KOPT-K1 (cell line): ENCODE measurements at regions not wholly inside any gene's neighbourhood (a gene's known extent, or its start where the extent isn't known, plus 50 kb on each side); places are given as distances from the start of the nearest gene placed in this dataset.

Source experiments
- H3K27ac ChIP-seq: fragments of 200-600 bp; sonication (generic); 2 replicates; pipeline ENCODE4 v1.5.1; 2016; ENCODE audit warnings: antibody characterized with exemption, mild to moderate bottlenecking, low read depth, low read length; ENCODE audit not compliant: poor library complexity, severe bottlenecking
- H3K36me3 ChIP-seq: fragments of 200-600 bp; sonication (generic); 2 replicates; pipeline ENCODE4 v1.5.1; 2017; ENCODE audit warnings: antibody characterized with exemption, mild to moderate bottlenecking, low read length, moderate library complexity; ENCODE audit not compliant: insufficient read depth
- H3K9me3 ChIP-seq: fragments of 200-600 bp; sonication (generic); 2 replicates; pipeline ENCODE4 v1.5.1; 2017; ENCODE audit warnings: antibody characterized with exemption, low read length, mild to moderate bottlenecking; ENCODE audit not compliant: insufficient read depth, poor library complexity, severe bottlenecking

DNA sequence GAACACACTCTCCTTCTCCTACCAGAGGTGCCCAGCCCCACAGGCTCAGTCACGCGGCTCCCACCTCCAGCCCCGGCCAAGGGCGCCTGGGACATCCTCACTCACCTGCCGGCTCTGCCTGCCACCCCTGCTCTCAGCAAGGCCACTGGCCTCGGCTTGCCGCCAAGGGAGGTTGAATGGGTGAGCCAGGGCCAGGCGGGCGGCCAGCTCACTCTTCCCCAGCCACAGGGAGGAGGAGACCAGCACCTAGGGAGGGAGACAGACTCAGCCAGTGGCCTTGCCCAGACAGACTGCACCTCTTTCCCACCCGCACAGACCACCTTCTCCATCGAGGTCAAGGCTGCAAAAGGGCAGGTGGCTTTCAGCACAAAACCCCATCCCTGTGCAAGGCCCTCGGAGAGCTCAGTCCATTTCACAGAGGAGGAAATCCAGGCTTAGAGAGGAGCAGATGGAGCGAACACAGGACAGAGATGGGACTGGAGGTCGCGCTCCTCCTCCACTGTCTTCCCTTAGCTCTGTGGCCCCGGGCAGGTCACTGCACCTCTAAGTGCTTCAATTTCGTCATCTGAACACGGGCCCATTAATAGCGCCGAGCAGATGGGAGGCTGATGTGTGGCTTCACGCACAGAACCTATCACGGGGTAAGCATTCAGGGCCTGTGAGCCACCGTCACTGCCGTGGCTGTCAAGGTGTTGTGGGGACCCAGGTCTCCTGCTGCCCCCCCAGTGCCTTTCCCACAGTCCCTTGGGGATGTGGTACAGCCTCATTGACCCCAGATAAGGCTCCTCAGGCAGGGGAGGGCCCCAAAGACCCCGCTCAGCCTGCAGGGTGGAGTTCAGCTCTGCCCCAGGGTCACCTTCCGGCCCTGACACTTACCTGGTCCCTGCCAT, 56.1 kb downstream of the RMI2 start:
- no peaks in the 10 kb centered on the region for H3K36me3 ChIP-seq
- no peaks in the 10 kb centered on the region for H3K9me3 ChIP-seq
- no peak overlapping the region for H3K27ac ChIP-seq

- Histone ChIP-seq H3K36me3 (no peaks in the 10 kb centered on the region), H3K9me3 (no peaks in the 10 kb centered on the region), H3K27ac (no peak overlapping the region)
Observed at GRCh38 chr16:11402051-11402744, 56.9 kb downstream of the RMI2 start.

DNA sequence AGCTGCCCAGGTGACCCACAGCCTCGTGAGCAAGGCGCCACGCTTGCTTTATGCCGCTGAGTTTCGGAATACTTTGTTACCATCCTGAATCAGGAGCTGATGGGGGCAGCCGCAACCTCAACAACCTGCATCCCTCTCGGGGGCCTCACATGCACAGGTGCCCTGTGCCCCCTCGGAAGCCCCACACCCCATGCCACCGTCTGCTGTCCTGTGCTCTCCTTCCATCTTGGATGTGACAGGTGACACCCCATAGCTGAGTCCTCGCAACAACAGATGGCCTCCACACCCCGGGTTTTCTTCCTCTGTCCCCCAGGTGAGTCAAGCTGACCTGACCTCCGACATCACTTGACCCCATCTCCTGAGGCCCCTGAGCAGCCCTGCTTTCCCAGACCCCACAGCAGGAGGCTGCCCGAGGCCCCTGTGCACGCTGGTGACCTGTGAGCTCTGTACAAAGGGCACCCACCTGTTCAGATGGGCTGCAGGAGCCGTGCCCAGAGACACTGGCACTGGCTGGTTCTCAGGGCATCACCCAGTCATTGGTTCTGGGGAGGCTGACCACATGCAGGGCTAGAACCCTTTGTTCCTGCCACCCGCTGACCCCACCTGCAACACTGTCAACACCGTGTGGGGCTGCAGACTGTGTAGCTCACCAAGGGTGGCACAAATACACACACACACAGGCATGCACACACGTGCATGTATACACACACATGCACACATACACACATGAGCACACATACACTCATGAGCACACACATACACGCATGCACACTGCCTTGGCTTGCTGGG, 57.7 kb downstream of the RMI2 start:
- Histone ChIP-seq H3K27ac (no peak overlapping the region), H3K9me3 (no peaks in the 10 kb centered on the region)

DNA sequence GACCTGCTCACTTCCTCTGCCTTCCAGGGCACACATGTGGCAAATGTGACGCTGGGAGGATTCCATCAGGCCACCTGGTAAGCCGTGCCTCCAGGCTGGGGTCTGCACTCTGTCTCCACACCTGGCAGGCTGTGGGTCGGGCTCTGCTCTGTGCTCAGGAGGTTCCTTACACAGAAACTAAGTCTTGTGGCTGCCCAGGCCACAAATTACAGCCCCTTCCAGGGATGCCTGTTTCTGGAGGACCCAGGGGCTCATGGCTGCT, 58.2 kb downstream of the RMI2 start:
- H3K36me3 ChIP-seq = no peaks in the 10 kb centered on the region
- H3K27ac ChIP-seq = no peak overlapping the region
- H3K9me3 ChIP-seq = no peaks in the 10 kb centered on the region

More for the DNA sequence above, 57.7 kb downstream of the RMI2 start:
- no peaks in the 10 kb centered on the region for H3K36me3 ChIP-seq

- Histone ChIP-seq H3K36me3 (no peaks in the 10 kb centered on the region), H3K27ac (no peak overlapping the region), H3K9me3 (no peaks in the 10 kb centered on the region)
Observed at GRCh38 chr16:11403920-11404319, 58.7 kb downstream of the RMI2 start.

DNA sequence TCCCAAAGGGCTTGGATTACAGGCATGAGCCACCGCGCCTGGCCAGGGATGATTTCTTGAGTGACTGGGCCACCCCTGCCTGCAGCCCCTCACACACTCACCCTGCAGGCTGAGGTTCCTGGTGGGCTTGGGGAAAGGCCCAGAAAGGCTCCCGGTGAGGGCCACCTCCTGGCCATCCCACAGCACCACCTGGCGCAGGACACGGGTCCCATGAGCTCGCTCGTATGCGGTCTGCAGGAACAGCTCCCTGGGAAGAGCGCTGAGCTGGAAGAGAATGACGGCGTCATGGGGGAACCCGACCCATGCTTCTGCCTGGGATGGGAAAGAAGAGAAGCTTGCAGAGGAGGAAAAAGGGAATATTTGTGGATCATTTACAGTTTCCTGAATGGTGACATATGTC, 59.3 kb downstream of the RMI2 start:
- H3K27ac ChIP-seq = no peak overlapping the region
- H3K36me3 ChIP-seq = no peaks in the 10 kb centered on the region
- no peaks in the 10 kb centered on the region for H3K9me3 ChIP-seq

GRCh38 chr16:11405331-11406176, 60.3 kb downstream of the RMI2 start:
- no peak overlapping the region for H3K27ac ChIP-seq

GRCh38 chr16:11406177-11406560, 60.9 kb downstream of the RMI2 start:
- Histone ChIP-seq H3K9me3 (no peaks in the 10 kb centered on the region), H3K27ac (no peak overlapping the region)

More at GRCh38 chr16:11405331-11406176, 60.3 kb downstream of the RMI2 start:
- H3K36me3 ChIP-seq = no peaks in the 10 kb centered on the region
- no peaks in the 10 kb centered on the region for H3K9me3 ChIP-seq

GRCh38 chr16:11407047-11407982, 62.1 kb downstream of the RMI2 start:
- Histone ChIP-seq H3K27ac (no peak overlapping the region), H3K36me3 (no peaks in the 10 kb centered on the region), H3K9me3 (no peaks in the 10 kb centered on the region)

More at GRCh38 chr16:11406177-11406560, 60.9 kb downstream of the RMI2 start:
- H3K36me3 ChIP-seq = no peaks in the 10 kb centered on the region

DNA sequence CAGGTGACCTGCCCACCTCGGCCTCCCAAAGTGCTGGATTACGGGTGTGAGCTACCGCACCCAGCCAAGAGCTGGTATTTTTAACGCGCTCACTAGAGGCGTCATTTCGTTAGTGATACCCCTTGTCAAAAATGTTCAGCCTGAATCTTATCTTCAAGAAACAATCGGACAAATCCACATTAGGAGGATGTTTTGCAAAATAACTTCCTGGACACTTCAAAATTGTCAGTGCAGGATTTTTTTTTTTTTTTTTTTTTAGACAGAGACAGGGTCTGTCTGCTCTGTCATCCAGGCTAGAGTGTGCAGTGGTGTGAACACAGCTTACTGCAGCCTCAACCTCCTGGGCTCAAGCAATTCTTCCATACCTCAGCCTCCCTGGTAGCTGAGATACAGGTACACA, 63.0 kb downstream of the RMI2 start:
- H3K36me3 ChIP-seq = no peaks in the 10 kb centered on the region
- no peak overlapping the region for H3K27ac ChIP-seq
- H3K9me3 ChIP-seq = no peaks in the 10 kb centered on the region

DNA sequence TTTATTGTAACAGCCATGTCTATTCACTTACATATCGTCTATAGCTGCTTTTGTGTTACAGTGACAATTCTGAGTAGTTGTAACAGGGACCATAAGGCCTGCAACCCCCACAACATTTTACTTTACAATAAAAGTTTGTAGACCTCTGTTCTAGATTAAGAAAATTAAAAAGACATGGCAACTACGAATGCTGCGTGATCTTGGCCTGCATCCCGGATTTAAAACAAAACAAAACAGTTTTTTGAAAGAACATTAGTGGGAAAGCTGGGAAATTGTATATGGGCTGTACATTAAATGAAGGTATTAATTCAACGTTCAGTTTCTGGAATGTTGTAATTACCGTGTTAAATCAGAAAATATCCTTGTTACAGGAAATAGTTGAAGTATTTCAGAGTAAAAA, 64.1 kb downstream of the RMI2 start:
- Histone ChIP-seq H3K27ac (no peak overlapping the region), H3K9me3 (no peaks in the 10 kb centered on the region), H3K36me3 (no peaks in the 10 kb centered on the region)

DNA sequence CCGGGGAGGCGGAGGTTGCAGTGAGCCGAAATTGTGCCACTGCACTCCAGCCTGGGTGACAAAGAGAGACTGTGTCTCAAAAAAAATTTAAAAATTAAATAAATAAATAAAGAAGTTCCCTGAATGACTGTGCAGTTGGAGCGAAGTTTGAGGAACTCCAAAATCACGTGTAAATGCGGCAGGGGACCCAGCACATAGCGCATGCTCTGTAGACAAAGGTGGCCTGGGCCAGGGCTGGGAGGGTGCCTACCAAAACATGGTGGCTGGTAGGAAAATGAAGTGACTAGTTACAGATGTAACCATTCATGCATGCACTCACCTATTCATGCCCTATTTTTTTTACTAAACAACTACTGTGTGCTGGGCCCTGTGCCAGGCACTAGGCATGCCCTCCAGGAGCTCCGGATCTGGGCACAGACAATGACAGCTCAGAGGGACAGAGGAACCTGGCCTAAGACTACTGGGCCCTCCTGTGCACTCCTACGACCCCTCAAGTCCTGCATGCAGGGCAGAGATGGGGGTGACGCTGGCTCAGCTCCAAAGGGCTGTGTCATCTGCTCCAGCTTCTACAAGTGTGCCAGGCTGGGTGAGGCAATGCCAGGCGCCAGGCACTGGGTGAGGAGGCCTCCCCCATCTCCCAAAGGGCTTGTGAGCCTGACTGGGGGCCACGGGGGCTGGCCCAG, 65.3 kb downstream of the RMI2 start:
- no peaks in the 10 kb centered on the region for H3K9me3 ChIP-seq
- no peaks in the 10 kb centered on the region for H3K36me3 ChIP-seq
- no peak overlapping the region for H3K27ac ChIP-seq

GRCh38 chr16:11411059-11411550, 65.8 kb downstream of the RMI2 start:
- Histone ChIP-seq H3K27ac (no peak overlapping the region), H3K36me3 (no peaks in the 10 kb centered on the region), H3K9me3 (no peaks in the 10 kb centered on the region)
